Gastrocnemius medialis (tissue), 4 donors: ENCODE measurements at regions not wholly inside any gene's neighbourhood (a gene's known extent, or its start where the extent isn't known, plus 50 kb on each side); places are given as distances from the start of the nearest gene placed in this dataset.

Source experiments
- CTCF ChIP-seq, 5 experiments: fragments of 450-650 bp in 3 of 5; fragments of 200-600 bp in 2 of 5; sonication (generic) in 2 of 5; IDR thresholded peaks in 4 of 5; conservative IDR thresholded peaks in 1 of 5; 1 replicate in 4 of 5; 2 replicates in 1 of 5; pipeline ENCODE4 v1.5.1; 2016 to 2019; ENCODE audit warnings: antibody characterized with exemption in 5 of 5, mild to moderate bottlenecking in 3 of 5, moderate library complexity in 3 of 5
- POLR2A ChIP-seq, 2 donors: fragments of 450-650 bp; IDR thresholded peaks; one replicate each; pipeline ENCODE4 v1.6.1; 2017; ENCODE audit warnings: antibody characterized with exemption in 2 of 2, mild to moderate bottlenecking in 2 of 2, moderate library complexity in 2 of 2

- no peak for TF ChIP-seq CTCF (IDR thresholded peaks at IDR 0.05 in 4 of 5, conservative IDR thresholded peaks at IDR 0.05 in 1 of 5)
- TF ChIP-seq POLR2A (IDR thresholded peaks at IDR 0.05): no peak
Measured at GRCh38 chr6:15997586-15998388, 131.1 kb upstream of the MYLIP start.
